ENCODE measurements at regions not wholly inside any gene's neighbourhood (a gene's known extent, or its start where the extent isn't known, plus 50 kb on each side); places are given as distances from the start of the nearest gene placed in this dataset.

DNA sequence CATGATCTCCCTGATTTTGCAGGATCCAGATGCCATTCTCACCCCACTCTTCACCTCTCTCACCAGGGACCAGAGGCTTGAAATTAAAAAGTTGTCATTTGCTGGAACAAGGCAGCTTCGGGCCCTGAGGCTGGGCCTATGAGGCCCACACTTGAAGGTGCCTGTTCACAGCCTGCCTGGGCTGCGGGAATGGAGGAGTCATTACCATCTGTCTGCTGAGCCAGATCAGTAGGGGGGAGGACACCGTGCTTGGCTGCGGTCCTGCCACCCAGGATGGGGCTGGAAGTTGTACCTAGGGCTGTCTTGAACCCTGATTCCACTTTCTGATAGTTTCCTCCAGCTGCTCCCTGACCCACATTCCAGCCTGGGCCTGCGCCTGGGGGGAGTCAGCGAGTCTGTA is 208.3 kb upstream of the N4BP1 start:
- TF ChIP-seq, protein P1, sequence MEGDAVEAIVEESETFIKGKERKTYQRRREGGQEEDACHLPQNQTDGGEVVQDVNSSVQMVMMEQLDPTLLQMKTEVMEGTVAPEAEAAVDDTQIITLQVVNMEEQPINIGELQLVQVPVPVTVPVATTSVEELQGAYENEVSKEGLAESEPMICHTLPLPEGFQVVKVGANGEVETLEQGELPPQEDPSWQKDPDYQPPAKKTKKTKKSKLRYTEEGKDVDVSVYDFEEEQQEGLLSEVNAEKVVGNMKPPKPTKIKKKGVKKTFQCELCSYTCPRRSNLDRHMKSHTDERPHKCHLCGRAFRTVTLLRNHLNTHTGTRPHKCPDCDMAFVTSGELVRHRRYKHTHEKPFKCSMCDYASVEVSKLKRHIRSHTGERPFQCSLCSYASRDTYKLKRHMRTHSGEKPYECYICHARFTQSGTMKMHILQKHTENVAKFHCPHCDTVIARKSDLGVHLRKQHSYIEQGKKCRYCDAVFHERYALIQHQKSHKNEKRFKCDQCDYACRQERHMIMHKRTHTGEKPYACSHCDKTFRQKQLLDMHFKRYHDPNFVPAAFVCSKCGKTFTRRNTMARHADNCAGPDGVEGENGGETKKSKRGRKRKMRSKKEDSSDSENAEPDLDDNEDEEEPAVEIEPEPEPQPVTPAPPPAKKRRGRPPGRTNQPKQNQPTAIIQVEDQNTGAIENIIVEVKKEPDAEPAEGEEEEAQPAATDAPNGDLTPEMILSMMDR (IDR thresholded peaks at IDR 0.05), result no peak
- no peak for DNase-seq (ENCODE audit: low spot score)
- no peak for ATAC-seq (ENCODE audit: low FRiP score)

DNA sequence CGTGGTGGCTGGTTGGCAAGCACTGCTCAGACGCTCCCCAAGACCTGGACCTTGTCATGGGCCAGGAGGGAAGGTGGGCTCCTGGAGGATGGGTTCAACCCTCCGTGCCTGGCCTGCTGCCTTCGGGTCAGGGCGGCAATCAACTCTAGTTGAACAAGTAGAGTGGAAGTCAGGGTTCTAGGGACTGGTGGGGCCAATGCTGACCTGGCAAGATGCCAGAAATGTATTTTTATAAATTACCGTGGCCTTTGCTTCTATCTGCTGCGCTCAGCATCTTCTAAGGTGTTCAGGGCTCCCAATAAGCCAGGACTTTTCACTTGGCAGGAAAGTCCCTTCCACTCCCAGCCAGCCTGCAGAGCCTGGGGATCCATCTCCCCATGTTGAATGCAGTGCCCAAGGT is 207.1 kb upstream of the N4BP1 start:
- DNase-seq (ENCODE audit: low spot score) (no peak), ATAC-seq (ENCODE audit: low FRiP score) (no peak)
- TF ChIP-seq, protein P1 (IDR thresholded peaks at IDR 0.05), result no peak

DNA sequence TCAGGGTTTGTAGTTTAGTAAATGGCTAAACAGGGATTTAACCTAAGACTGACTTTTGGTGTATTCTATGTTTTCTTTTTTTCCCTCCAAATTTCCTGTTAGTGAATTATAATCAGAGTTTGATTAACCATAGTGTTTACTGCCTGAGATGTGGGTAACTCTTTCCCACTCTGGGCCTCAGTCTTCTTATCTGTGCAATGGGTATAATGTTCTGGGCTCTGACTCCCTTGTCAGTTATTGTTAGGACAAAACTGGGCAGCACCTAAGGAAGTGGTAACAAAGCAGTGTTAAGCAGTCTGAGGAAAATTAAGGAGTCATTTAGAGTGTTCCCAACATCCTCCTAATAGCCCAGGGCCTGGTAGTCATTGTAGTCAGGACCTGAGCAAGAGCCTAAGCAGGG is 206.4 kb upstream of the N4BP1 start:
- DNase-seq (ENCODE audit: low spot score), result no peak
- ATAC-seq (ENCODE audit: low FRiP score), result no peak
- TF ChIP-seq, protein P1 (IDR thresholded peaks at IDR 0.05), result no peak

DNA sequence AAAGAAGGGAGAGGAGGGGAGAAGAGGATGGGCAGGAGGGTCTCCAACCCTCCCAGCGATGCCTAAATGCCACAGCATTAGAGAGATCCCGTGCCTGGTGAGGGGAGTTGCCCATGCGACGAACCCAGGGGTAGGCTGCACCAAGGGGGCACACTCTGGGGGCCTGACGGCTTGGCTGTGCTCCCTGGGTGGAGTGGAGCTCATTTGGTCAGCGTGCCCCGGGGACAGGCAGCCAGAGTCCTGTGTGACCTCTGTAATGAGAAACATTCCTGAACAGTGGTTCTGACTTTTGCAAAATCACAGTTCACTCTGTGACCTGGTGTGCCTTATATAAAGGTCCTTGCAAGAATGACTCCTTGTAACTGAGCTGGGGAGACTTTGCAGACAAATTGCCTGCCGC is 205.0 kb upstream of the N4BP1 start:
- TF ChIP-seq, protein P1 (IDR thresholded peaks at IDR 0.05), result no peak
- DNase-seq (ENCODE audit: low spot score) (no peak), ATAC-seq (ENCODE audit: low FRiP score) (no peak)

DNA sequence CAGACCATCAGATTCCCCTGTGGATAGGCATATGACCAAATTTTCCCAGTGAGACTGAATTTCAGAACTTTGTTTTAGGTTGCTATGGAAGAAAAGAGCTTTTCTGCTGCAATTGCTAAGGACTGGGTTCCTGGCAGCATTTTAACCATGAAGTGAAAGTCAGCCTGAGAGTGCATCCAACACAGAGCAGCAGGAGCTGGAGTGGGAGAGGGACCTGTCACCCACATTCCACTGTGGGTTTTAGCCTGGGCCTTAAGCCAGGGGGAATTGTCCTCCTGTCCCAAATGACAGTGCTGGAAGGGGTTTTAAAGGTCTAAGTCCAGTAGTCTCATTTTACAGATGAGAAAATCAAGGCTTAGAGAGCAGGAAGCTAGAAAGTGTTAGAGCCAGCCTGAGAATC is 203.5 kb upstream of the N4BP1 start:
- TF ChIP-seq, protein P1 (IDR thresholded peaks at IDR 0.05), result no peak
- DNase-seq (ENCODE audit: low spot score) (no peak), ATAC-seq (ENCODE audit: low FRiP score) (no peak)

DNA sequence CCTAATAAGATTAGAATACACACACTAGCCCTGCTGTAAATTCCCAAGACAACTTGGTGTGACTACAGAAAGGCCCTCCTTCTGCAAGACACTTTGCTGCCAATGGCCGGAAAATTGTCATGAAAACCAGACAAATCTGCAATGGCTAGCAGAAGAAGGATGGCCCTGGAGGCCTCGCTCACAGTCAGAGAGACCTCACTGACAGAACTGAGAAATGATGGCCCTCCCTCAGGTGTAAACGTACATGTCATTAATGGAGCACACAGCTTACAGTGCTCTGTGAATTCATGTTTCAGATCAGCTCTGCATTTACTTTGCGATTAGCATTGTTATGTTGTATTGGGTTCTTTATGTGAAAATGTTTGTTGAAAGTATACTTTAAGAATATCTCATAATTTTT is 202.9 kb upstream of the N4BP1 start:
- TF ChIP-seq, protein P1 (IDR thresholded peaks at IDR 0.05), result no peak
- DNase-seq (ENCODE audit: low spot score) (no peak), ATAC-seq (ENCODE audit: low FRiP score) (no peak)

DNA sequence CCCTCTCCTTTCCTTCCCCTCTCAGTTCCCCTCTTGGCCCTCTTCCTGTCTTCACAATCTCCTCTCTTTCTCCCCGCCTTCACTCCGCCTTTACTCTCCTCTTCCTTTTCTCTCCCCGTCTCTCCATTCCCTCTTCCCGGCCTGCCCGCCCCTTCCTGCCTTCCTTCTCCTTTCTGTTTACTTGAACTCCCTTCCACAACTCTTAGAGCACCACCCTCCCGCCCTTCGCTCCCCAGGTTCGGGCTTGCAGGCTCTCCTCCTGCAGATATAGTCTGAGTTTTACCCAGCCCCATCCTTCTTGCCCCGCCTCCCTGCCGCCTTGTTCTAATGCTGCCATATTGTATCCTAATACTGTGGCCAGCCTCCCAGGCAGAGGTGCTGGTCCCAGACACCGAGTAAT is 201.5 kb upstream of the N4BP1 start:
- no peak for DNase-seq (ENCODE audit: low spot score)
- TF ChIP-seq, protein P1 (IDR thresholded peaks at IDR 0.05), result no peak
- no peak for ATAC-seq (ENCODE audit: low FRiP score)

All from omental fat pad (tissue), 3 donors.